ENCODE measurements at regions not wholly inside any gene's neighbourhood (a gene's known extent, or its start where the extent isn't known, plus 50 kb on each side); places are given as distances from the start of the nearest gene placed in this dataset.

- TF ChIP-seq POLR2A (IDR thresholded peaks at IDR 0.05), result no peak
- TF ChIP-seq CTCF (IDR thresholded peaks at IDR 0.05), result no peak
Observed at GRCh38 chr11:112874980-112875379, 86.2 kb upstream of the NCAM1 start.
